ENCODE measurements at regions not wholly inside any gene's neighbourhood (a gene's known extent, or its start where the extent isn't known, plus 50 kb on each side); places are given as distances from the start of the nearest gene placed in this dataset.

GRCh38 chr18:78420116-78420515 lies 559.5 kb upstream of the SALL3 start:
- WGBS, 2 donors (ENCODE audit: extremely low coverage in 2 of 2, insufficient read length in 2 of 2, insufficient replicate concordance in 1 of 2), result no CpG with 5 or more reads among the region's 10 CpGs
- DNase-seq (ENCODE audit: low spot score), result no peak
- H3K27ac ChIP-seq (replicated peaks; ENCODE audit: low read length), result no peak overlapping the region

GRCh38 chr18:78421392-78421791 lies 558.2 kb upstream of the SALL3 start:
- Histone ChIP-seq H2AFZ (ENCODE audit: low read length) (no peak overlapping the region), H2AK5ac (ENCODE audit: low read depth, low read length) (peak overlapping the region; percentile 61), H3K4me3 (ENCODE audit: low read length in 2 of 2) (no peak overlapping the region), H3K4me1 (ENCODE audit: control insufficient read depth in 2 of 2, insufficient read depth in 1 of 2, low read depth in 1 of 2, low read length in 2 of 2) (no peaks in the 10 kb centered on the region), H3K18ac (ENCODE audit: low read length) (peak overlapping the region; percentile 83), H2BK120ac (ENCODE audit: low read depth, low read length) (no peak overlapping the region), H3K23ac (ENCODE audit: low read depth, low read length, poor library complexity) (peak overlapping the region; percentile 25), H3K27ac (replicated peaks; ENCODE audit: low read length) (no peak overlapping the region), H2BK15ac (ENCODE audit: low read length) (no peak overlapping the region), H3K4ac (ENCODE audit: low read length) (peak overlapping the region; percentile 90), H3K14ac (ENCODE audit: low read length) (peak overlapping the region; percentile 64), H2BK12ac (ENCODE audit: low read length) (peak overlapping the region; percentile 10), H4K91ac (ENCODE audit: low read depth, low read length, poor library complexity) (no peak overlapping the region), H3K36me3 (replicated peaks in 1 of 2; ENCODE audit: control insufficient read depth in 2 of 2, insufficient read depth in 2 of 2, low read length in 2 of 2) (no peaks in the 10 kb centered on the region), H2BK5ac (ENCODE audit: low read length) (peak overlapping the region; percentile 44), H3K79me1 (ENCODE audit: low read depth, low read length) (no peaks in the 10 kb centered on the region), H3K4me2 (ENCODE audit: insufficient read depth, low read length, poor library complexity, severe bottlenecking) (no peak overlapping the region), H3K27me3 (ENCODE audit: control insufficient read depth in 3 of 3, insufficient read depth in 3 of 3, low read depth in 1 of 3, low read length in 3 of 3) (no peaks in the 10 kb centered on the region), H3K9ac (ENCODE audit: low read depth, low read length, poor library complexity) (no peak overlapping the region), H4K8ac (ENCODE audit: low read depth, low read length) (no peak overlapping the region), H3K9me3 (replicated peaks in 1 of 2; ENCODE audit: control insufficient read depth in 2 of 2, insufficient read depth in 1 of 2, low read depth in 1 of 2, low read length in 2 of 2) (no peaks in the 10 kb centered on the region)
- no peak for DNase-seq (ENCODE audit: low spot score)
- WGBS, 2 donors (ENCODE audit: extremely low coverage in 2 of 2, insufficient read length in 2 of 2, insufficient replicate concordance in 1 of 2), result no CpG with 5 or more reads among the region's 1 CpG

More at GRCh38 chr18:78420116-78420515, 559.5 kb upstream of the SALL3 start:
- H3K14ac ChIP-seq (ENCODE audit: low read length), result no peak overlapping the region
- no peak overlapping the region for H4K8ac ChIP-seq (ENCODE audit: low read depth, low read length)
- H3K4me2 ChIP-seq (ENCODE audit: insufficient read depth, low read length, poor library complexity, severe bottlenecking), result no peak overlapping the region
- H2BK120ac ChIP-seq (ENCODE audit: low read depth, low read length), result no peak overlapping the region
- H4K91ac ChIP-seq (ENCODE audit: low read depth, low read length, poor library complexity), result no peak overlapping the region
- H3K36me3 ChIP-seq (replicated peaks in 1 of 2; ENCODE audit: control insufficient read depth in 2 of 2, insufficient read depth in 2 of 2, low read length in 2 of 2), result no peaks in the 10 kb centered on the region
- no peaks in the 10 kb centered on the region for H3K79me1 ChIP-seq (ENCODE audit: low read depth, low read length)
- H3K18ac ChIP-seq (ENCODE audit: low read length), result no peak overlapping the region
- H3K4ac ChIP-seq (ENCODE audit: low read length), result no peak overlapping the region
- no peak overlapping the region for H3K23ac ChIP-seq (ENCODE audit: low read depth, low read length, poor library complexity)
- H3K4me3 ChIP-seq (ENCODE audit: low read length in 2 of 2), result no peak overlapping the region
- H2AK5ac ChIP-seq (ENCODE audit: low read depth, low read length), result no peak overlapping the region
- H2AFZ ChIP-seq (ENCODE audit: low read length), result no peak overlapping the region
- no peaks in the 10 kb centered on the region for H3K9me3 ChIP-seq (replicated peaks in 1 of 2; ENCODE audit: control insufficient read depth in 2 of 2, insufficient read depth in 1 of 2, low read depth in 1 of 2, low read length in 2 of 2)
- H3K27me3 ChIP-seq (ENCODE audit: control insufficient read depth in 3 of 3, insufficient read depth in 3 of 3, low read depth in 1 of 3, low read length in 3 of 3), result no peaks in the 10 kb centered on the region
- no peaks in the 10 kb centered on the region for H3K4me1 ChIP-seq (ENCODE audit: control insufficient read depth in 2 of 2, insufficient read depth in 1 of 2, low read depth in 1 of 2, low read length in 2 of 2)
- no peak overlapping the region for H2BK12ac ChIP-seq (ENCODE audit: low read length)
- no peak overlapping the region for H2BK15ac ChIP-seq (ENCODE audit: low read length)
- no peak overlapping the region for H2BK5ac ChIP-seq (ENCODE audit: low read length)
- H3K9ac ChIP-seq (ENCODE audit: low read depth, low read length, poor library complexity), result no peak overlapping the region

- no peak overlapping the region for H4K91ac ChIP-seq (ENCODE audit: low read depth, low read length, poor library complexity)
- H3K14ac ChIP-seq (ENCODE audit: low read length), result no peak overlapping the region
- no peak overlapping the region for H3K18ac ChIP-seq (ENCODE audit: low read length)
- H3K27ac ChIP-seq (replicated peaks; ENCODE audit: low read length), result no peak overlapping the region
- H3K4ac ChIP-seq (ENCODE audit: low read length), result no peak overlapping the region
- no peak overlapping the region for H3K4me2 ChIP-seq (ENCODE audit: insufficient read depth, low read length, poor library complexity, severe bottlenecking)
- no peak overlapping the region for H3K23ac ChIP-seq (ENCODE audit: low read depth, low read length, poor library complexity)
- no peak overlapping the region for H3K4me3 ChIP-seq (ENCODE audit: low read length in 2 of 2)
- no peak overlapping the region for H3K9ac ChIP-seq (ENCODE audit: low read depth, low read length, poor library complexity)
- DNase-seq (ENCODE audit: low spot score), result no peak
- no peaks in the 10 kb centered on the region for H3K27me3 ChIP-seq (ENCODE audit: control insufficient read depth in 3 of 3, insufficient read depth in 3 of 3, low read depth in 1 of 3, low read length in 3 of 3)
- H4K8ac ChIP-seq (ENCODE audit: low read depth, low read length), result no peak overlapping the region
- H2BK5ac ChIP-seq (ENCODE audit: low read length), result no peak overlapping the region
- no peak overlapping the region for H2AFZ ChIP-seq (ENCODE audit: low read length)
- no peak overlapping the region for H2BK12ac ChIP-seq (ENCODE audit: low read length)
- no peaks in the 10 kb centered on the region for H3K4me1 ChIP-seq (ENCODE audit: control insufficient read depth in 2 of 2, insufficient read depth in 1 of 2, low read depth in 1 of 2, low read length in 2 of 2)
- H3K9me3 ChIP-seq (replicated peaks in 1 of 2; ENCODE audit: control insufficient read depth in 2 of 2, insufficient read depth in 1 of 2, low read depth in 1 of 2, low read length in 2 of 2), result no peaks in the 10 kb centered on the region
- H2AK5ac ChIP-seq (ENCODE audit: low read depth, low read length), result no peak overlapping the region
- no CpG with 5 or more reads among the region's 7 CpGs for WGBS, 2 donors (ENCODE audit: extremely low coverage in 2 of 2, insufficient read length in 2 of 2, insufficient replicate concordance in 1 of 2)
- no peaks in the 10 kb centered on the region for H3K79me1 ChIP-seq (ENCODE audit: low read depth, low read length)
- no peaks in the 10 kb centered on the region for H3K36me3 ChIP-seq (replicated peaks in 1 of 2; ENCODE audit: control insufficient read depth in 2 of 2, insufficient read depth in 2 of 2, low read length in 2 of 2)
- no peak overlapping the region for H2BK15ac ChIP-seq (ENCODE audit: low read length)
- H2BK120ac ChIP-seq (ENCODE audit: low read depth, low read length), result no peak overlapping the region
Measured at GRCh38 chr18:78422336-78422735, 557.3 kb upstream of the SALL3 start.

- H2BK120ac ChIP-seq (ENCODE audit: low read depth, low read length), result no peak overlapping the region
- no peak overlapping the region for H2BK12ac ChIP-seq (ENCODE audit: low read length)
- no peaks in the 10 kb centered on the region for H3K27me3 ChIP-seq (ENCODE audit: control insufficient read depth in 3 of 3, insufficient read depth in 3 of 3, low read depth in 1 of 3, low read length in 3 of 3)
- no peaks in the 10 kb centered on the region for H3K36me3 ChIP-seq (replicated peaks in 1 of 2; ENCODE audit: control insufficient read depth in 2 of 2, insufficient read depth in 2 of 2, low read length in 2 of 2)
- no peaks in the 10 kb centered on the region for H3K4me1 ChIP-seq (ENCODE audit: control insufficient read depth in 2 of 2, insufficient read depth in 1 of 2, low read depth in 1 of 2, low read length in 2 of 2)
- H3K4me3 ChIP-seq (ENCODE audit: low read length in 2 of 2), result no peak overlapping the region
- H3K4me2 ChIP-seq (ENCODE audit: insufficient read depth, low read length, poor library complexity, severe bottlenecking), result no peak overlapping the region
- no peak overlapping the region for H3K18ac ChIP-seq (ENCODE audit: low read length)
- H4K8ac ChIP-seq (ENCODE audit: low read depth, low read length), result no peak overlapping the region
- H3K14ac ChIP-seq (ENCODE audit: low read length), result no peak overlapping the region
- H3K23ac ChIP-seq (ENCODE audit: low read depth, low read length, poor library complexity), result no peak overlapping the region
- no peak overlapping the region for H2AK5ac ChIP-seq (ENCODE audit: low read depth, low read length)
- DNase-seq (ENCODE audit: low spot score), result no peak
- no peak overlapping the region for H2BK15ac ChIP-seq (ENCODE audit: low read length)
- no peak overlapping the region for H3K27ac ChIP-seq (replicated peaks; ENCODE audit: low read length)
- H3K4ac ChIP-seq (ENCODE audit: low read length), result no peak overlapping the region
- H3K9me3 ChIP-seq (replicated peaks in 1 of 2; ENCODE audit: control insufficient read depth in 2 of 2, insufficient read depth in 1 of 2, low read depth in 1 of 2, low read length in 2 of 2), result no peaks in the 10 kb centered on the region
- no peaks in the 10 kb centered on the region for H3K79me1 ChIP-seq (ENCODE audit: low read depth, low read length)
- no CpG with 5 or more reads among the region's 12 CpGs for WGBS, 2 donors (ENCODE audit: extremely low coverage in 2 of 2, insufficient read length in 2 of 2, insufficient replicate concordance in 1 of 2)
- H2BK5ac ChIP-seq (ENCODE audit: low read length), result no peak overlapping the region
- no peak overlapping the region for H2AFZ ChIP-seq (ENCODE audit: low read length)
- H3K9ac ChIP-seq (ENCODE audit: low read depth, low read length, poor library complexity), result no peak overlapping the region
- H4K91ac ChIP-seq (ENCODE audit: low read depth, low read length, poor library complexity), result no peak overlapping the region
Measured at GRCh38 chr18:78423811-78424210, 555.8 kb upstream of the SALL3 start.

All from neuronal stem cell (in vitro differentiated cells).